ENCODE measurements at regions not wholly inside any gene's neighbourhood (a gene's known extent, or its start where the extent isn't known, plus 50 kb on each side); places are given as distances from the start of the nearest gene placed in this dataset.

- no peak for DNase-seq
- TF ChIP-seq CTCF (IDR thresholded peaks at IDR 0.05; ENCODE audit: insufficient read depth in 1 of 2, low read depth in 1 of 2, low read length in 1 of 2, severe bottlenecking in 1 of 2, unreplicated experiment in 1 of 2), result no peak
- Histone ChIP-seq H3K36me3 (ENCODE audit: control insufficient read depth, insufficient read depth, low read length) (no peaks in the 10 kb centered on the region), H3K9me3 (no peaks in the 10 kb centered on the region), H3K4me1 (no peaks in the 10 kb centered on the region), H3K4me3 (ENCODE audit: low read depth, low read length) (no peak overlapping the region), H3K27me3 (replicated peaks; ENCODE audit: control insufficient read depth, insufficient read depth, low read length) (peaks cover 1% of the 10 kb centered on the region; the same call in 1 of the 2 replicates)
- Mint-ChIP-seq H3K4me1 (ENCODE audit: low read depth, unreplicated experiment) (no peaks in the 10 kb centered on the region), H3K27me3 (ENCODE audit: insufficient read depth, unreplicated experiment) (peaks cover 24% of the 10 kb centered on the region), H3K4me3 (ENCODE audit: unreplicated experiment) (no peak overlapping the region), H3K36me3 (ENCODE audit: insufficient read depth, unreplicated experiment) (no peaks in the 10 kb centered on the region), H3K9me3 (ENCODE audit: unreplicated experiment) (no peaks in the 10 kb centered on the region), H3K27ac (ENCODE audit: unreplicated experiment) (no peak overlapping the region)
- intact Hi-C loops (cut with micrococcal nuclease; ENCODE audit: unreplicated experiment), result no loop called here
- BruUV-seq (replicated peaks), result no TSS peak
- CTCF ChIA-PET, result no interaction called here
- POLR2A ChIA-PET, result no interaction called here
Measured at GRCh38 chr11:116107229-116107628, 603.0 kb upstream of the CADM1 start.

GRCh38 chr11:116104498-116105174 is 600.4 kb upstream of the CADM1 start:
- H3K27me3 ChIP-seq (replicated peaks; ENCODE audit: control insufficient read depth, insufficient read depth, low read length), result peaks cover 2% of the 10 kb centered on the region; the same call in 1 of the 2 replicates
- DNase-seq, result no peak
- Mint-ChIP-seq H3K36me3 (ENCODE audit: insufficient read depth, unreplicated experiment) (no peaks in the 10 kb centered on the region), H3K4me3 (ENCODE audit: unreplicated experiment) (no peak overlapping the region), H3K9me3 (ENCODE audit: unreplicated experiment) (no peaks in the 10 kb centered on the region), H3K27ac (ENCODE audit: unreplicated experiment) (no peak overlapping the region), H3K4me1 (ENCODE audit: low read depth, unreplicated experiment) (no peaks in the 10 kb centered on the region), H3K27me3 (ENCODE audit: insufficient read depth, unreplicated experiment) (peaks cover 20% of the 10 kb centered on the region)
- CTCF ChIA-PET, result interaction anchor here (0.7 kb wide), 2 partner anchors 26 to 85 kb away, joined by 3 read pairs; no protein-coding TSS in a partner anchor
- no peaks in the 10 kb centered on the region for H3K9me3 ChIP-seq
- TF ChIP-seq CTCF (IDR thresholded peaks at IDR 0.05; ENCODE audit: insufficient read depth in 1 of 2, low read depth in 1 of 2, low read length in 1 of 2, severe bottlenecking in 1 of 2, unreplicated experiment in 1 of 2), result no peak
- H3K4me3 ChIP-seq (ENCODE audit: low read depth, low read length), result no peak overlapping the region
- H3K4me1 ChIP-seq, result no peaks in the 10 kb centered on the region
- BruUV-seq (replicated peaks), result no TSS peak
- H3K36me3 ChIP-seq (ENCODE audit: control insufficient read depth, insufficient read depth, low read length), result no peaks in the 10 kb centered on the region
- intact Hi-C loops (cut with micrococcal nuclease; ENCODE audit: unreplicated experiment), result no loop called here
- POLR2A ChIA-PET, result no interaction called here

- ChIA-PET POLR2A (no interaction called here), CTCF (no interaction called here)
- no peak overlapping the region for H3K27ac Mint-ChIP-seq (ENCODE audit: unreplicated experiment)
- BruUV-seq (replicated peaks), result no TSS peak
- H3K27me3 Mint-ChIP-seq (ENCODE audit: insufficient read depth, unreplicated experiment), result peaks cover 17% of the 10 kb centered on the region
- no peaks in the 10 kb centered on the region for H3K4me1 Mint-ChIP-seq (ENCODE audit: low read depth, unreplicated experiment)
- Histone ChIP-seq H3K4me1 (no peaks in the 10 kb centered on the region), H3K9me3 (no peaks in the 10 kb centered on the region), H3K27me3 (replicated peaks; ENCODE audit: control insufficient read depth, insufficient read depth, low read length) (peaks cover 2% of the 10 kb centered on the region; the same call in 1 of the 2 replicates), H3K4me3 (ENCODE audit: low read depth, low read length) (no peak overlapping the region), H3K36me3 (ENCODE audit: control insufficient read depth, insufficient read depth, low read length) (no peaks in the 10 kb centered on the region)
- intact Hi-C loops (cut with micrococcal nuclease; ENCODE audit: unreplicated experiment), result no loop called here
- no peak for DNase-seq
- H3K4me3 Mint-ChIP-seq (ENCODE audit: unreplicated experiment), result no peak overlapping the region
- H3K36me3 Mint-ChIP-seq (ENCODE audit: insufficient read depth, unreplicated experiment), result no peaks in the 10 kb centered on the region
- no peaks in the 10 kb centered on the region for H3K9me3 Mint-ChIP-seq (ENCODE audit: unreplicated experiment)
- TF ChIP-seq CTCF (IDR thresholded peaks at IDR 0.05; ENCODE audit: insufficient read depth in 1 of 2, low read depth in 1 of 2, low read length in 1 of 2, severe bottlenecking in 1 of 2, unreplicated experiment in 1 of 2), result no peak
Measured at GRCh38 chr11:116101902-116102301, 597.7 kb upstream of the CADM1 start.

All from Caco-2 (cell line).